SK-MEL-5 (cell line): ENCODE measurements at regions not wholly inside any gene's neighbourhood (a gene's known extent, or its start where the extent isn't known, plus 50 kb on each side); places are given as distances from the start of the nearest gene placed in this dataset.

Source experiments
- DNase-seq: peaks from one replicate; pipeline ENCODE4 v3.0.0-alpha.2; 2016; ENCODE audit warnings: low read depth, low spot score
- in situ Hi-C: cut with HindIII; loops from 2 replicates; pipeline ENCODE4 v1.10.0; 2016; ENCODE audit warnings: low sequenced_read_pairs, high pct_unique_total_duplicates, low pct_unique_long_range_greater_than_20kb

DNA sequence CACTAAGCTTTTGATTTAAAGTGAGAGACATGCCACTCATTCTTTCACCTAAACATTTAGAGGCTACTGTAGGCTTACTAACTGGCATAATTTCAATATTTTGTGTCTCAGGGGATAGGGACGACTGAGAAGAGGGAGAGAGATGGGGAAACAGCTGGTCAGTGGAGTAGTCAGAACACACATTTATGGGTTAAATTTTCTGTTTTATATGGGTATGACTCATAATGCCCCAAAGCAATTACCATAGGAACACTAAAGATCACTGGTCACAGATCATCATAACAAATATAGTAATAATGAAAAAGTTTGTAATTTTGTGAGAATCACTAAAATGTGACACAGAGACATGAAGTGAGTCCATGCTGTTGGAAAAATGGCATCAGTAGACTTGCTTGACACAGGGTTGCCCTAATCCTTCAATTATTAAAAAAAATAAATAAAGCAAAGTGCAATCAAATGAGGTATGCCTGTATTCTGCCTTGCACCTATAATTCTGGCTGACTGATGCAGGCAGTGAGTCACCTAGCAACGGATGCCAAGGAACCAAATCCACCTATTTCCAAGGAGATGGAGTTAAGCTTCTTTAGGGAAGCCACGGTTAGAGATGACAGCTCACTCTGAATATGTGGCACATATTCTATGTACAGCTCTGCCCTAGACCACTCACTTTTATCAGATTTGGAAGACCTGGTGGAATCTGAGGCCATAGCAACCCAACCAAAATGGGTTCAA lies 166.1 kb downstream of the MARCHF11 start:
- in situ Hi-C loops: no loop called here
- no peak for DNase-seq

DNA sequence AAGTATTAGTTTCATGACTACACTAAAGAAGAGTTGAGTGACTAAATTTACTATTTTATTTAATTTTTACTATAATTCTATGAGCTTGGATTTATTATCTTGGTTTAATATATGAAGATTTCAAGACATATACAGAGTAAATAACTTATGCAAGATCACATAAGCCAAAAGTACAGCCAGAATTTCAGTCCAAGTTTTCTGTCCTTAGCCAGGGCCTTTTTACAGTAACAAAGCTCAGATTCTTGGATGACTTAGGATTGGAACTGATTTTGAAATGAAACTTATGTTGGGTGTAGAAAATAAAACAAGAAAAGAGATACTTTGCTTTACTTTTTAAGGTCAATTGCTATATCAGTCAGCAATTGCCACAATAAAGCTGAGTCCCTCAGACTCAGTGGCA lies 170.3 kb downstream of the MARCHF11 start:
- DNase-seq: no peak
- in situ Hi-C loops: no loop called here

DNA sequence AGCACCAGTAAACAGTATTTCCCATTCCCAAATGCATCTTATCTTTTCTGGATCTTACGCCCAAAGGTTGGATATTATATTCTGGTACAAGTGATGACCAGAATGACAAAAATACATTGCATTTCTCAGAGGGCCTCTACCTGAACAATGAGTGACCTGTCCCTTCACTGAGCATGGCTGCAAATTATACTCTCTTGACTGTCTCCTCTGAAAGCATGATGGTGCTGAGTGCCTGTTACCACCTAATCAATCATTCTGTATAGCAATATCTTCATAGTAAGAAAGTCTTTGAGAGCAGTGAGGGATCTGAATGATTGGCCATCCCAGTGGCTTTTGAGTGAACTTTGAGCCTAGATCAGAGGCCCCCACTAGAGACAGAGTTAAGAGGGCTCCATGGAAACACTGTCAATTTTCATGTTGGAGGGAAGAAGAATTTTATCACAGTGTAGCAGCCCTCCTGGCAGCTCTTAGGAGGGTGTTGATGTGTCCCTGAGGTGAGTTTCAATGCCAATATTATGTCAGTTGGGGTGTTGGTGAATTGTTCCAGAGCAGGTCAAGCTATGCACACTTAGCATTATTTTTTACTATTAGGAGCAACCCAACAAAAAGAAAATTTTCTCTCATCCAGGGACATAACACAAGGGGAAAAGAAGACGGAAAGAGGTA lies 171.7 kb downstream of the MARCHF11 start:
- no peak for DNase-seq
- in situ Hi-C loops: no loop called here

DNA sequence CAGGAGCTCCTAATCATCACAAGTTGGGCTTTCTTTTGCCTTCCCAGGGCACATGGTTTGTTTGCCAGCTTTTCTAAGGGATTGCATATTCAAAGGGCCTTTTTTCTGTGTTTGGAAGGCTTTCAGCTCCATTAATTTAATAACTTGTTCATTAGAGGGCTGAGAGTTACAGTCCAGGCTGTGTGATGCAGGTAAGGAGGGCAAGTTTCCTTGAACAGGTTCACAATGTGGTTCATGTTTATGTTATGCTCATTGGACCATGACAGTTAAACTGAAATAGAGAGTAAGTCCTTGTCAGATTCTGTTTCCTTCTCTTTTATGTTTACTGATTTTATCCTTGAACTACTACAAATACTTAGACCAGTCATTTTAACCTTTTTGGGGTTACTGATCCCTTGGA lies 174.4 kb downstream of the MARCHF11 start:
- in situ Hi-C loops: no loop called here
- no peak for DNase-seq

DNA sequence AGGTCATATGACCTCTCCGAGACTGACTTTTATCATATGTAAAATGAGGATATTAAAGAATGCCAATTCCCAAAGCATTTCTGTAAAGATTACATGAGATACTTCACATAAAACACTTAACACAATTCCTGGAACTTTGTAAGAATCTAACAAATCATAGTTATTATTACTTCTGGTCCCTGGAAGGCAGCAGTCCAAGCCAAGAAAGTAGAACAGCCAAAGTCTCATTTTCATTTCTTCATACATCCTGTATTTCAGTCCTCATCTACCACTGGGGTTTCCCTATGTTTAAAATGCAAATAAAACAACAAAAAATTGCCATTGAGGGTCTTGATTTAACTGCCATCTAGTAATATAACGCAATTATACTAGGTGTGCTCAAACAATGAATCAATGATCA lies 179.5 kb downstream of the MARCHF11 start:
- no peak for DNase-seq
- in situ Hi-C loops: no loop called here

DNA sequence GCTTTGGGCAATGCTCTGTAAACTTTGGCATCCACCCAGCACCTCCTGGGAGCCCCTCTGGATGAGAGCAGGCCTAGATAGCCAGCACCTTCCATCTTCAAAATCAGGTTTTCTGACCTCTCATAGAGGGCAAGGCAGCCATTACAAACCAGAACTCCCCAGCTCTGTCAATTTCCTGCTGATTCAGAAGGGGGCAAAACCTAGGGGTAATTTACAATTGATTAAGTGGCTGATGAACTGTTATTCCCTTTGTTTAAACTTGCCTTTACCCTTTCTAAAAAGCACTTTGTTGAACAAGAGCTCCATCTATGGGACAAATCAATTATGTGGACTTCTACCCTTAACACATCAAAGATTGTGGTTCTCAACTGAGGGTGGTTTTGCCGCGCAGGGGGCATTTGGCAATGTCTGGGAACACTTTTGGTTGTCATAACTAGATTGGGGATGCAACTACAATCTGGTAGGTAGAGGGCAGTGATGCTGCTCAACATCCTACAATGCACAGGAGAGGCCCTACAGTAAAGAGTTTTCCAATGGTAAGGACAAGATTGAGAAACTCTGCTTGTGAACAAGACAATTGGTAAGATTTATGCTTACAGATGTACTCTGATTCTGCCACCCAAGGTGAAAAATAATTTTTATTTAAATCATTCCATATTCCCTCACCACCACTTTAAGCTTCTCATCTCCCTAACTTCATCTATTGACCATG lies 184.1 kb downstream of the MARCHF11 start:
- DNase-seq: peak; percentile 79
- in situ Hi-C loops: loop anchor here (25.0 kb wide), 2 partner anchors 158 to 533 kb away; no protein-coding TSS in a partner anchor

DNA sequence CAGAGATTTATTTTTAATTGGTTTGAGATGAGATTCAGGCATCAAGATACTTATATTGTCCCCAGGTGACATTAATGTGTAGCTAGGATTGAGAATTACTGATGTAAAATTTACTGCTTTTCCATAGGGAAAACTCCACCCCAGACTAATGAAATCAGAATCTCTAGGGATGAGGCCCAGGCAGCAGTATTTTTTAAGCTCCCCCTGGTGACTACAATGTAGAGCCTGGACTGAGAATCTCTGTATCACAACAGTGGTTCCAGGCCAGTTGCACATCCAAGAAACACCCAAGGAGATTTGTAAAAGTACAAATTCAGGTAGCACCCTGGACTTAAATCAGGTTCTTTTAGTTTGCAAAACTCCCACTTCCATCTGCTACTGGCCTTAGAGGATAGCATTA lies 185.7 kb downstream of the MARCHF11 start:
- in situ Hi-C loops: loop anchor here (25.0 kb wide), 2 partner anchors 157 to 532 kb away; no protein-coding TSS in a partner anchor

DNA sequence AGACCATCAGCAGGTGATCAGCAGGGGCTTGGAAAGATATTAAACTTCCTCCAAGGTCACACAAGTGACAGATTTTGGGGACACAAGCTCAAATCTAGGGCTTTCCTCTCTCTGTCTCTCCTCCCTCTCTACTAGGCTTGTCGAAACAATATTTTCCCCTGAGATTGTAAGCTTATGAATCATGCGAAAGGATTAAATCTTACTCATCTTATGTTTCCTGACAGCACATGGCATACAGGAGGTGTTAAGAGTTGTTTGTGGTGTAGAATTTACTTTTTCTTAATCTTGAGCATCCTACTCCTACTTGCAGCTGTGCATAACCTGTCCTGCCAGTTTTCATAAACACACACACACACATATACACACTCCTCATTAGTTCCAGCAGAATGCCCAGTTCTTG lies 186.3 kb downstream of the MARCHF11 start:
- in situ Hi-C loops: loop anchor here (25.0 kb wide), 2 partner anchors 156 to 531 kb away; no protein-coding TSS in a partner anchor

More for the DNA sequence above, 185.7 kb downstream of the MARCHF11 start:
- DNase-seq: peak; percentile 53

DNA sequence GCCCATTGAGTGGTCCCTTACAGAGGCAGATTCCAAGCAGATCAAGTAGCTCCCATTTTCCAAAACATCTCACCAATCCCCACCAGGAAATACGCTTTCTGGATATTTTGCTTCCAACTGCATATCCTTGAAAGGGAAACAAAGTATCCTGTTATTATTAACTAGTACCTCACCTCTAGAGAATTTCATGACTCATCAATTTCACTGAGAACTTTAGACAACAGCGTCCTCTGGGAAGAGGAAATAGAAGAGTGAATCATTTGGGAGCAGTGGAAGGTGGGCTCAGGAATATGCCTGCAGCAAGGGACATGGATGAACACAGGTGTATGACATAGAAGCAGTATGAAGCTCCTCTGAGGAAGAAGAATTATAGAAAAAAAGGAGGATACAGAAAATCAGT lies 186.7 kb downstream of the MARCHF11 start:
- no peak for DNase-seq
- in situ Hi-C loops: loop anchor here (25.0 kb wide), 2 partner anchors 156 to 531 kb away; no protein-coding TSS in a partner anchor

More for the DNA sequence above, 186.3 kb downstream of the MARCHF11 start:
- DNase-seq: no peak

DNA sequence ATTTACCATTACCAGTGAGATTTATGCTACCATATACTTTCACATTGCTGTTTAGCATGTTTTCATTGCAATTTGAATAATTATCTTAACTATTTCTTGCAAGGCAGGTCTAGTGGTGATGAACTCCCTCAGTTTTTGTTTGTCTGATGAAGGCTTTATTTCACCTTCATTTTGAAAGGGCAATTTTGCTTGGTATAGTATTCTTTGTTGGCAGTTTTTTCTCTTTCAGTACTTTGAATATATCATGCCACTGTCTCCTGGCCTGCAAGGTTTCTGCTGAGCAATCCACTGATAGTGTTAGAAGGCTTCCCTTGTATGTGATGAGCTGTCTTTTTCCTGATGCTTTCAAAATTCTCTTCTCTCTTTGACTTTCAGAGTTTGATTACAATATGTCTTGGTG lies 188.0 kb downstream of the MARCHF11 start:
- no peak for DNase-seq
- in situ Hi-C loops: loop anchor here (25.0 kb wide), 2 partner anchors 154 to 529 kb away; no protein-coding TSS in a partner anchor
